ENCODE measurements at regions not wholly inside any gene's neighbourhood (a gene's known extent, or its start where the extent isn't known, plus 50 kb on each side); places are given as distances from the start of the nearest gene placed in this dataset.

DNA sequence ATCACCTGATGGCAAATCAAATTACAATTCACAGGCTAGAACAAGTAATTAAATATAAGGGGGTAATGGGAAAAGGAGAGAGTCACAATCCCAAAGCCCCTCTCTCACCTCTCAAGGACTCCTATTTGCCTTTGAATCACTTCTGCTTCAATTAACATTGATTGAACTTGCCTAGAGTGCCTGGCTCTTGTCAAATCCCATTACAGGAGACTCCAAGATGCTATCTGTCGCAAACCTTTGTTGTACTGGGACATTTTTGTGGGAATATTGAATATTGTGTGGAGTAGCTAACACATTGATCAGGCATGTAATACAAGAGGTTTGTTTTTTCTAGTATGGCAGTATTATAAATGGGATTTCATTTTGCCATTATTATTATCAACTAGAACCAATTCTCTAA lies 412.8 kb upstream of the AZI2 start:
- no peak for DNase-seq (ENCODE audit: extremely low read depth, low read depth)
- TF ChIP-seq, protein P1, sequence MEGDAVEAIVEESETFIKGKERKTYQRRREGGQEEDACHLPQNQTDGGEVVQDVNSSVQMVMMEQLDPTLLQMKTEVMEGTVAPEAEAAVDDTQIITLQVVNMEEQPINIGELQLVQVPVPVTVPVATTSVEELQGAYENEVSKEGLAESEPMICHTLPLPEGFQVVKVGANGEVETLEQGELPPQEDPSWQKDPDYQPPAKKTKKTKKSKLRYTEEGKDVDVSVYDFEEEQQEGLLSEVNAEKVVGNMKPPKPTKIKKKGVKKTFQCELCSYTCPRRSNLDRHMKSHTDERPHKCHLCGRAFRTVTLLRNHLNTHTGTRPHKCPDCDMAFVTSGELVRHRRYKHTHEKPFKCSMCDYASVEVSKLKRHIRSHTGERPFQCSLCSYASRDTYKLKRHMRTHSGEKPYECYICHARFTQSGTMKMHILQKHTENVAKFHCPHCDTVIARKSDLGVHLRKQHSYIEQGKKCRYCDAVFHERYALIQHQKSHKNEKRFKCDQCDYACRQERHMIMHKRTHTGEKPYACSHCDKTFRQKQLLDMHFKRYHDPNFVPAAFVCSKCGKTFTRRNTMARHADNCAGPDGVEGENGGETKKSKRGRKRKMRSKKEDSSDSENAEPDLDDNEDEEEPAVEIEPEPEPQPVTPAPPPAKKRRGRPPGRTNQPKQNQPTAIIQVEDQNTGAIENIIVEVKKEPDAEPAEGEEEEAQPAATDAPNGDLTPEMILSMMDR (IDR thresholded peaks at IDR 0.05; ENCODE audit: low read depth, low read length): no peak

DNA sequence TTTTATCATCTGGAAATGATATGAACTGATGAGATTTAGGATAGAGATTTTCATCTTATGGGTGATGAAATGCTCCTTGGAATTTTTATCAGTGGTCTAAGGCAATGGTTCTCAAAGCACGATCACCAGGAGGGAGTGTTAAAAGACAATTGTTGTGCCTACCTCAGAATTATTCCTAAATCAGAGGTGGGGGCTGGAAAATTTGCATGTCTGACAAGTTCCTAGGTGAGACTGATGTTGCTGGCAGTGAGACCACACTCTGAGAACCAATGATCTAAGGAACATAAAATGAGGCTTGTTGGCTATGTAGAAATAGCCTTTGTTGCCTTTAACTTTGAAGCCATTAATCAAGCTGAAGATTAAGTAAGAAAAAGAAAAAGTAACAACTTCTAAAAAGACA lies 416.6 kb upstream of the AZI2 start:
- DNase-seq (ENCODE audit: extremely low read depth, low read depth): no peak
- TF ChIP-seq, protein P1 (IDR thresholded peaks at IDR 0.05; ENCODE audit: low read depth, low read length): no peak

DNA sequence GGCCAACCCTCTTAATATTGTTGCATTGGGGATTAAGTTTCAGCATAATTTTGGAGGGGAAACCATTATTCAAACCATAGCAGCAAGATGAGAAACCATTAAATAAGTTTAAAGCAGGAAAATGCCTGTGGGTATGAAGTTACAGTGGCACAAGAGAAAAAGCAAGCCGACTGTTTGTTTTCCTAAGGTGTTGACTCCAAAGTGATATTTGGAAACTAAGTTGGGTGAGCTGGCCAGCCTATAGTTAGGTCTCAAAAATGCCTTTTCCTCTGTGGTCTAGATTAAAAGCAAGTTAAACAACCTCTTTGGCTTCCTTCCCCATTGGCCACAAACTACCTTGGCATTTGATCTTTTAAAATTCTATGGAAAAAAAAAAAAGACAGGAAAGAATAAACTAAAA lies 419.8 kb upstream of the AZI2 start:
- DNase-seq (ENCODE audit: extremely low read depth, low read depth): no peak
- TF ChIP-seq, protein P1 (IDR thresholded peaks at IDR 0.05; ENCODE audit: low read depth, low read length): no peak

DNA sequence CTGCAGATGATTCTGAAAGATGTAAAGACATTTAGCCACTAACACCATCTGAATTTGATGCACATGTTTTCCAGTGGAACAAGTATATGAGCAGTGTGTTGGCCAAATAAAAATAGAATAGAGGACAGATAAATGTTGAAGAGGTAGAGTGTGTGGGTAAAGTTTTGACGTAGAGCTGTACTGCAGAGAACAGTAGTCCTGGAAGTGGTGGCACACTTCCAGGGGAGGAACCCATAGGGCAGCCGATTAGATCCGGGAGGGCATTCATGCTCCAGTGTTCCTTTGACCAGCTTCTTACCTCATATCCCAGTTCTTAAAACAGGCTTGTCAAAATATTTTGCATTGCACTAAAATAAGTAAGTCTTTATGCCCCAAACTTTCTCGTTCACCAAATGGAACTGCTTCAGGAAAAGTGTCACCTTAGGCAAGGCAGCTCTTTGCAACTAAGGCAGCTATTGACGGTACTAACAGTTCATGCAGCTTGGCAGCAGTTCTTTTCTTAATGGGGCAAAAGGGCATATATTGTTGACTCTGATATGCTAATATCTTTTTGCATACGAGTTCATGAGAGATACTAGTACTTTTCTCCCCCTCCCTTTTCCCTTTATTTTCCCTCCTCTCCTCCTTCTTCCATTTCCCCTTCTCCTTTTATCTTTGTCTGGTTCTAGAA lies 429.3 kb upstream of the AZI2 start:
- TF ChIP-seq, protein P1 (IDR thresholded peaks at IDR 0.05; ENCODE audit: low read depth, low read length): no peak
- DNase-seq (ENCODE audit: extremely low read depth, low read depth): no peak

DNA sequence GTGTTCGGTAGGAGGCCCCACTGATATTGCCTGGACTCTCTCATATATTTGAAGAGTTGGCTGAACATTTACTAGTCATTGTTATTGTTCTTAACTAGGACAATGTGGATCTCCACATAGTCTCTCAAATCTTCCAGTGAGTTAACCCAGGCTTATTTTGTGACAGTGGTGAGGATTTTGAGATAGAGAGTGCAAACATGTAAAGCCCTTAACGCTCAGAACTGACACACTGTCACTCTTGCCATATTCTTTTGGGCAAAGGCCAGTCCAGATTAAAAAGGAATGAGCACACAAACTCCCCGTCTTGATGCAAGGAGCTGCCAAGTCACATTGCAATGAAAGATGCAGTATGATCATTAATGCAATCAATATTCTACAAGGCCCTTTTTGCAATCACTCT lies 431.9 kb upstream of the AZI2 start:
- no peak for DNase-seq (ENCODE audit: extremely low read depth, low read depth)
- TF ChIP-seq, protein P1 (IDR thresholded peaks at IDR 0.05; ENCODE audit: low read depth, low read length): no peak

DNA sequence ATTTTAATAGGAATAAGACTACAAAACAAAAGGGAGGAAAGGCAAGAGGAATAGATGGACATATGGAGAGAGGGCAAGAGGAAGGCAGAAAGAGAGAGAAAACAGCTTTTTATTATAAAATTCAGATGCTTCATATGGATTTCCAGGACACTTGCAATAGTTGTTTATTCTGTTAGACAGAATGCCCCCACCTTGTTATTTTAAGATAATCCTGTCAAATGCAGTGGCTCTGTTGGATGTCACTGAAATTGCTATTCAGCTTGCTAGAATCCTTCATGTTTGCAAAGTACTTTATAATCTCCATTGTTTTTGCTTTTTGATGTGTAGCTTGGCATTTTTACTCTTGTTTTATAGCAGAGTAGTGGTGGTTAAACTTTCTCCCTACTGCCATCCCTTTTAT lies 432.4 kb upstream of the AZI2 start:
- no peak for DNase-seq (ENCODE audit: extremely low read depth, low read depth)
- TF ChIP-seq, protein P1 (IDR thresholded peaks at IDR 0.05; ENCODE audit: low read depth, low read length): no peak

DNA sequence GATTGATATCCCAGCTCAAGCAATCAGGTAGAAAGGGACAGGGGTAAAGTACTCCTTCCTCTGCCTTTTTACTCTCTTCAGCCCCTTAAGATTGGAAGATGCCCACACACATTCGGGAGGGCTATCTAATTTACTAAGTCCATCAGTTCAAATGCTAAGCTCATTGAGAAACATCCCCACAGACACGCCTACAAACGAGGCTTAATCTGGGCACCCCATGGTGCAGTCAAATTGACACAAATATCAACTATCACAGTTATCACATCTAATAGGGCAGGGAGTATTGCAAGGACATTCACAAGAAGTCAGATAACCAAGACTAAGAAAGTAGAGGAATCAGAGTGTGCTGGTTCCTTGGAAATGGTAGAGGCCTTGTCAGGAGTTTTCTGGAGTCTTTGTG lies 437.8 kb upstream of the AZI2 start:
- TF ChIP-seq, protein P1 (IDR thresholded peaks at IDR 0.05; ENCODE audit: low read depth, low read length): no peak
- no peak for DNase-seq (ENCODE audit: extremely low read depth, low read depth)

Measured in AG09319 (cell line).